NCI-H1105 (cell line): ENCODE measurements at regions not wholly inside any gene's neighbourhood (a gene's known extent, or its start where the extent isn't known, plus 50 kb on each side); places are given as distances from the start of the nearest gene placed in this dataset.

Experiments used
- DNase-seq: peaks from one replicate; lab custom pipeline; 2025; lab: John Stamatoyannopoulos, UW

DNA sequence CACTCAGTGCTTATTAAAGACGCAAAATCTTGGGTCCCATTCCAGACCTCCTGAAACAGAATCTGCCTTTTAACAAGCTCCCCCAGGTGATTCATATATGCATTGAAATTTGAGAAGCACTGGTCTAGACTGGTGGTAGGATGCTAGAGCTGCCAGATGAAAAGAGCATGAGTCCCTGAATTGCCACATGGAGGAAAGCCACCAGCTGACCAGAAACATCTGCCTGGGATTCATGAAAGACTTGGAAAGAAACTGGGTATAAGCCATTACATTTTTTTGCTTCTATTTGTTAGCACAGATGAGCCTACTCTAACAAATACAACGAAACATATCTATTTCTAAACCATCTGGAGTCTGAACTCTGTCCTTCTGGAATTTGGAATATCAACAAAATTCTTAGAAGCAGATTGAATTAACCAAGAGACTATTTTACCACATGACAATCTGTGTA lies 228.9 kb downstream of the RBM43 start:
- DNase-seq: no peak

DNA sequence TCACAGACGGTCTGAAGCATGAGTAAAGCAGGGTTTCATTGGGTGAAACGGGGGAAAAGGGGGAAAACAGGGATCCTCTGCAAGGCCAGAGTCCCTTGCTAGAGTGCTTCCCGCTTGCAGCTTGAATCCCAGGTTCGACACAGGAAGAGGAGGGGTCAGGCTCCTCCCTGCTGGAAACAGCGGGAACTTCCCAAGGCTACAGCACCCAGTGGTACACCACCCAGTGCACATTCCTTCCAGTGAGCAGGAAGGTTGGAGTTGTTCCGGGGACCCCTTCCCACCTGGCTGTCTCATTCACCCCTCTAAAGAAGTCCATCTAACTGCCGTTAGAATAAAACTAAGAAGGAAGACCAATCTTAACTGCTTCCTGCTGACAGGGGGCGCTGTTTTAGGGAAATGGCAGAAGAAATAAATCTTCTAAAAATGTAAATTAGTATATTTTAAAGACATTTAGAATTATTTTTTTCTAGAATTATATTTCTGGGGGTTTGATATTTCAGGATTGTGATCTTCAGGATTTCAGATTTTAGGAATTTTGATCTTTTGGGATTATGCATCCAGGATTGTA lies 230.9 kb downstream of the RBM43 start:
- DNase-seq: no peak

DNA sequence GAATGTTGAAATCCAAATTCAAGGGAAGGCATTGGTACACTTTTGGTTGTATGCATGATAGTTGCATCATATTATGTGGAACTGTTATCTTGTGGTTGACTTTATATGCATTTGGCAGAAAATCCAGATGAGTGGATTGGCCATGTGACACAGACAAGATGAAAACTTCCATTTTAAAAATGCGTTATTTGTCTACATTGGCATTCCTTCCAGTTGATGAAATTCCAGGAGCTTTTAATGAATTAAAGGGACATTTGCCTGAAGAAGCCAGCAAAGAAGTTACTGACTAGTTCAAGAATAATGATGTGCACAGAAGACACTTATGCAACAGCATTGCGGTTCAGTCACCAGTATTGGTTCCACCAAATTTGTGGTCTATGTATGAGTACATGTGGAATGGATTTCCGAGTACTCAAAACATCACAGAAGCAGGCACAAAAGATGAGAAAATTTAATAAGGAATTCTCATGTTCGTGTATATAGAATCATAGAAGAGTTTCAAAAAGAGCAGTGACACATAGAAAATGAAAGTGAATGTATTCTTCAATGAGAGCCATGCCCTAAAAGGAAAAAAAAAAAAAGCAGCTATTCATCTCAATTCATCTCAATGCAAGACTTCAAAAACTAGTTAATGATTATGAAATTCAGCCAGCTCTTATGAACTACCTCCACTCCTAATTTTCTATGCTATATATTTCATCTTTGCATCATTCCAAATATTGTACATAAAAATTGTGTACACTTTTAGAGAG lies 232.1 kb downstream of the RBM43 start:
- no peak for DNase-seq

- no peak for DNase-seq
These were observed 232.9 kb downstream of the RBM43 start for GRCh38 chr2:151028691-151029176.

DNA sequence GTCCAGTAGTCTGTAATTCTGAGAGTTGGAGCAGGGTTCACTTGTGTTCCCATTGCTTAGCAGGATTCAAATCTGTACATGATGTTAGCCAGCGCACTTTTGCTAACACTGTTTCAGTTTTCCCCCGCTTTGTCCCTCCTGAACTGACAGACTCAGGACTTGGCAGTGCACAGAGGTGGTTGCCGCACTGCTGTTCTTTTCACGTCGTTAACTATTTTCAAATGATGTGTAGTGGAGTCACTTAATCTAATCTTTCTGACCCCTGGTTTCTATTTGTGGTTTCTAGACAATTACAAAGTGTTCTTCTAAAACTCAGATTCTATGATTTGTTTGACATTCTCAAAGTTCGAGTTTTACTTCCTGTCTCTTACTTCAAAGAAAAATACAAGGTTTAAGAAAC lies 234.5 kb downstream of the RBM43 start:
- DNase-seq: no peak

DNA sequence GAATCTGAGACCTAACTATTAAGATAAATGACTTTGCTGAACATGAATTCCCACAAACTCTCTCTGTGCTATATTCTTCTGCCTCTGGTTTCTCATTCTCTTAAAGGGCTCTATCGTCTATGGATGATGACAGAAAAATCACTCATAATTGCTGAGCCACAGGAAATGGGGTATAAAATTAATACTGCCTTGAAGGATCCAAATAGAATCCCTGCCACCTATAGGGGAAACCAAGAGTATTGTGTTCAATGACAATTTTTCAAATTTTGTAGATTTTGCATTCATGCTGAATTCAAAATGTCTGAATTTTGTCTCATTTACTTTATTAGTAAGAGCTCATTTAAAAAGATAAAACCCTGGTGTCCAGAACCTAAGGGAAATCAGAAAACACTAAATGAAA lies 235.8 kb downstream of the RBM43 start:
- no peak for DNase-seq

GRCh38 chr2:151024696-151025251 lies 236.9 kb downstream of the RBM43 start:
- DNase-seq: no peak

DNA sequence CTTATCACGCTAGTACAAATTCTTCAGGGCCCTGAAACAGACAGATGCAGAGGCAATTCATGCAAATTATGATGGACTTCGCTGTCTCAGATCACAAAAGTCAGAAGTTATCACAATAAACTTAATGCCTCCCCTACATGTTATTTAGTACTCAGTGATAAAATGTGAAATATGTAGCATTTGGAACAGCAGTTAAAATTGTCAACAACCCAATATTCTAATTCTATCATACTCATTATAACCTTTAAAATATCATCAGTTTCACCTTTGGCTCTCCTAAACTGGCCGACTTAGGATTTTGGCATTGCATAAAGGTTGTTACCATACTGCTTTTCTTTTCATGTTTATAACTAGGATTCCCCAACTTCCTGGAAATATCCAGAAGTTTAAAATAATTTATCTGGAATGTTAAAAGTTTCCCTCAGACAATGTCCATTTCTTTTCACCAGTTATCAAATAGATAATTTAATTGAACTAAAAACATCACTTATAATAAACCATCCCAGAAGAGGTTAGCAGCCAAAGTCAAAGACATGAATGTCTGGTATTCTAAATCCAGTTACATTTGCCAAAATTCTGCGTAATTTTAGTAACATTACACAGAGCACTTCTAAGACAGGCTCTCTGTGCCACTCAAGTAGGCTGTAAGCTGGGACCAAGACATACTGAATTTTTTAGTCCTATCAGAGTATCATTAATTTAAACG lies 239.8 kb downstream of the RBM43 start:
- no peak for DNase-seq

DNA sequence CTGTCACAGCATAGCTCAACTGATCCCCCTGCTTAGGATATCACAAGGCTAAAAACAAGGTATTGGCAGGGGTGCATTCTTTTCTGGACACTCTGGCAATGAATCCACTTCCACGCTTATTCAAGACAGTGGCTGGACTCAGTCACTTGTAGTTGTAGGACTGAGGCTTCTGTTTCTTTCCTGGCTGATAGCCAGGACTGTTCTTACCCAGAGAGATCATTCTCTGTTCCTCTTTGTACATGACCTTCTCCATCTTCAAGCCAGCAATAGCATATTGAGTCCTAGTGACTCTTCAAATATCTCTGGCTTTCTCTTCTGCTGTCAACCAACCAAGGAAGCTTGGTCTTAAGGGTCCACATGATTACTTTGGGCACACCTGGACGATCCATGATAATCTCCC lies 241.3 kb downstream of the RBM43 start:
- no peak for DNase-seq

- DNase-seq: no peak
These were observed 252.1 kb downstream of the RBM43 start for GRCh38 chr2:151009437-151010175.

- no peak for DNase-seq
These were observed 254.3 kb downstream of the RBM43 start for GRCh38 chr2:151007365-151007764.

- no peak for DNase-seq
These were observed 258.6 kb downstream of the RBM43 start for GRCh38 chr2:151002959-151003600.

DNA sequence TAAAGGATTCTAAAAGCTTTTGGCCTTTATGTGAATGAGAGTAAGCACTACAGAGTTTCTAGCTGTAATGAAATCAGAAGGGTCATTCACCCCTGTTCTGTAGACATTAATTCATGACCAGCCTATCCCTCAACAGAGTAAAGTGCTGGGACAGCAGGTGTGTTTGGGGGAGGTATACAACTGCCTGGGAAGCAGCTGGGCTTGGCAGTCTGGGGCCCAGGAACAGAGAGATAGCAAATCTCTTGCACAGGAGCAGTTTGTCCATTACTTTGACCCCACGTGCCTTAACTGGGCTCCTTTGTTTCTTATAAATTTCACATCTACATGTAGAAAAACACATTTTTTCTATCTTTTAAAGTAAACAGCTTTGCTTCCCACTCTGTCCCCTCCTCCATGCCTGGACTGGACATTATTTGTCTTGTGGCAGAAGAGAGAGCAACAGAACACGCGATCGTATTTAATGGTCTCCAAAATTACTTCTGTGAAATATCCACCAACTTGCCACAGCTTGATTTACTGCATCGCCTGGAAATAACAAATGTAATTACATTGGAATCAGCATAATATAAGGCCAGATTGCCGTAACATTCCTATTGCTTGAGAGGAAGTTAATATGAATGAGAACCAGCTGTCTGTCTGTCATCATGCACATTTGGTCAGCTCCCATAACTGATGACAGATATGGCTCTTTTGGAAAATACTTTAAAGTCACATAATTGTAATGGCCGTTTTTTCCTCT lies 263.8 kb downstream of the RBM43 start:
- DNase-seq: no peak

GRCh38 chr2:150997066-150997465 lies 264.6 kb downstream of the RBM43 start:
- no peak for DNase-seq

DNA sequence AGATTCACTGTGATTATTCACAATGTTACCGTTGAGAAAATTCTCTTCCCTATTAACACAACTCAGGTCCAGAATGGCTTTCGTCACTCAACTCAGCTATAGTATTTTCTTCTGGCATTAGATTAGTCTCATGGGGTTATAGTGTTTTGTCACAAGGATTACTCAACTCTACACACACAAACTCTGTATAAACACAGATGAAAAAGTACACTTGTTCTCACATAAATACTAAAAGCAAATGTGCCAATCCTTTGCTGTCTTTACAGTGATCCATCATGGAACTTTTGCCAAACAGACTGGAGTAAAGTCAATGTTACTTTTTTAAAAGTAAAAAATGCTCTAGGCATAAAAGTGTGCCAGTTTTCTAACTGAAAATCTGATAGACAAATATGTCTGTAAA lies 267.6 kb downstream of the RBM43 start:
- DNase-seq: no peak

DNA sequence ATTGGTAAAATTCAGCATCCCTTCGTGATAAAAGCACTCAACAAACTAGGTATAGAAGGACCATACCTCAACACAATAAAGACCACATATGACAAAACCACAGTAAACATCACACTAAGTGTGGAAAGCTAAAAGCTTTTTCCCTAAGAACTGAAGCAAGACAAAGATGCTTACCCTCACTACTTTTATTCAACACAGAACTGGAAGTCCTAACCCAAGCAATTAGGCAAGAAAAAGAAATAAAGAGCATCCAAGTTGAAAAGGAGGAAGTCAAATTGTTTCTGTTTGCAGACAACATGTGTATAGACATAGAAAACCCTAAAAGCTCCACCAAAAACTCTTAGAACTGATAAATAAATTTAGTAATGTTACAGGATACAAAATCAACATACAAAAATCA lies 271.7 kb downstream of the RBM43 start:
- no peak for DNase-seq

DNA sequence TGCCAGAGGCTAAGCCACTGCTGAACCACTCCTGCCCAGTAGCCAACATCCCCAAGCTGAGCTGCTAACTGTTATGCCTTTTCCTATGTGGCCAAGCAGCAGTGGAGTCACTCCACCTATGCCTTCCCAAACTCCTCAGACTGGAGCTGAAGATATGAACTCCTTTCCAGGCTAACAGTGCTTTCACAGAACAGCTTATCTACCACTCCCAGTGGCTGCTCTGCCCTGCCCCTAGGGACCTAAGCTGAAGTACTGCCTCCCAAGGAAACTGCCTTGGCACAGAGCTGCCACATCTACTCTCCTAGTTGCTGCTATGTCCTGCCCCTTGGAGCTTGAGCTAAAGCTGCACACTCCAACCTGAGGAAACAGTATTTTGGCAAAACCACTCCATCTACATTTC lies 275.9 kb downstream of the RBM43 start:
- DNase-seq: no peak

DNA sequence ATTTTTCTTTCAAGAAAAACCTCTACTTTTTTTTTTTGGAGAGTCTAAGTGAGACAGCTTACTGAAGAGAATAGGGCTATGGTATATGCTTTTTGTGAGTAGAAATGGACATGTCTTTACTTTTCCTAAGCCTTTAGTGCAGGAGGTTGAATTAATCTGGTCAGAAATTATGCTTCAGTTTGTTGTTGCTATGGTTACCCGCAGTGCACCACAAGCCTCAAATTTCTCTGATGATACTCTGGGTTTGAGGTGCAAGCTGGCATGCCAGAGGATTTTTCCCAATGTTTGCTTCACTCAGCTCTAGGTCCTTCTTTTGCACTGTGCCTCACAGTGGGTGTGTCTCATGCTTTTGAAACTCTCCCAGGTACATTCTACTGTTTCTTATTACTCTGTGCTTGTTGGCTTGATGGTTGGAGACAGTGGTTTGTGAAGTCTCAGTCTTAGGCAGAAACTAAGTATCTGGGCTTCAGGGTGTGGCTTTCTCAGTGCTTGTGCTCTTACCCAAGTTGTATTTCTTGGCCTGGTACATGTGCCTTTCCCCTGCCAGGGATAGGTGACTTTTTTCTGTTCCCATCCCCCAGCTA lies 278.3 kb downstream of the RBM43 start:
- no peak for DNase-seq

- no peak for DNase-seq
These were observed 279.8 kb downstream of the RBM43 start for GRCh38 chr2:150981826-150982225.

DNA sequence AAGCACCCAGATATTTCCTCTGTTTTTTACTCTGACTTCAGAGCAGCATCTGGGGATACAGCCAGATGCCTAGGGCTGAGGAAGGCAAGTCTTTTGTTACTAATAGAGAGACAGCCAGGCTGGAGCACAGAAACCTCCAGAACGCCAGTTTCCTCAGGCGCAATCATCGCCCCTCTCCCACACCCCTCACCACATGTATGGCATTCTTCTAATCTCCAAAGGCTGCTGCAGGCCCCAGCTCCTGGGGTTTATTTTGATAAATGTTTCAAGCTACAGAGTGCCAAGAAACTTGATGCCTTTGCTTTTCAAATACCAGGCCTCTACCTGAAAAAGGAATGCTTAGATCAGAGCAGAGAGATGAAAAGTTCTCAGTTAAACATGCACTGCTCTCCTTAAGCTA lies 283.6 kb downstream of the RBM43 start:
- DNase-seq: no peak

DNA sequence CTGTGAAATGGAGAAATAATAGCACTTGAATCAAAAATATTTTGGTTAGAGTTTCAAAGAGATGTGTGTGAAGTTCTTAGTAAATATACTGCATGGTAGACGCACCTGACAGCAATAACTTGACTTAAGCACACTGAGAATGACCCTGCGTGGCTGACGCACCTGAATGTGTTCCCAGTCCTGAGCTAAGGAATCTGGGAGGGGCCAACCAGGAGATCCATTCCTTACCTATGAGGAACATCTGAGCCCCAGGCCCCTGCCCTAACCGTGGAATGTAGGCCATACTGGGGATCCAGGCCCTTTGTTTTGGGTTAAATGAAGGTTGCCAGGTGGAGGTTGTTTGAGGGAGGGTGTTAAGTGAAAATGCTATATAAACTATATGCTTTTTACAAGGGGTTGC lies 284.4 kb downstream of the RBM43 start:
- no peak for DNase-seq
